ENCODE measurements at regions not wholly inside any gene's neighbourhood (a gene's known extent, or its start where the extent isn't known, plus 50 kb on each side); places are given as distances from the start of the nearest gene placed in this dataset.

DNA sequence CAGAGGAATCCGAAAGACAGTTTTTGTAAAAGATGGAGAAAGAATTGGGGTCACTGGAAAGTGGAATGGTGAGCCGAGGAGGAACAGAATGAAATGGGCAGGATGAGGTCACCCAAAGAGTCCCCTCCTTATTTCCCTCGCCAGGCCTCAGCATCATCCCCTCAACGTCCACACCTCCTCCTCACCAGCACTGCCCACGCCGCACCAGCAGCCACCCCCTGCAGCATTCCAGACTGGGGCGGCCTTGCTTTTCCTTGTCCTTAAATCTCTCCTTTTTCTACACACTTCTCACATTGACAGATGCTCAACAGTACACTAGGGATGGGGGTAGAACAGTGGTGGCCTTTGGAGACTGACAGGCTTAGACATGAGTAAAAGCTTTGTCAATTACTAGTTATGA is 363.1 kb upstream of the NOX3 start:
- TF ChIP-seq GATA2 (IDR thresholded peaks at IDR 0.05; ENCODE audit: low read depth, low read length) (no peak), GATA3 (IDR thresholded peaks at IDR 0.05; ENCODE audit: low read depth, low read length) (no peak)

DNA sequence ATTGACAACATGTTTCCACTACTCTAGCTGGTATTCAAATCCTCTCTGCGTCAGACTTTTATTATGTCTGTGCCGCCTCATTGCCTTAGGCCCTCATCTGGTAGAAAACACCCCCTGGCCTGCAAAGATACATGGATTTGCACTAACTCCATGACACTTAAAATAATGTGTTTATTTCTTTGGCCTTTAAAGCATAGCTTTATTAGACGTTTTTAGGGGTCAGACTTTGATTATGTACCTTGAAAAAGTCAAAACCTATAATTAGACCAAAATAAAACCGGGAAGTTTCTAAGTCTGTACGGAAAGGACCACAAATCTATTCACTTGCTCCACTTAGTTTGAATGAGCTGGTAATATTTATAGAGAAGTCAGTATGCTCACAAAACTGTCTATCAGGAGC is 357.9 kb upstream of the NOX3 start:
- TF ChIP-seq GATA3 (IDR thresholded peaks at IDR 0.05; ENCODE audit: low read depth, low read length): no peak
- no peak for TF ChIP-seq GATA2 (IDR thresholded peaks at IDR 0.05; ENCODE audit: low read depth, low read length)

DNA sequence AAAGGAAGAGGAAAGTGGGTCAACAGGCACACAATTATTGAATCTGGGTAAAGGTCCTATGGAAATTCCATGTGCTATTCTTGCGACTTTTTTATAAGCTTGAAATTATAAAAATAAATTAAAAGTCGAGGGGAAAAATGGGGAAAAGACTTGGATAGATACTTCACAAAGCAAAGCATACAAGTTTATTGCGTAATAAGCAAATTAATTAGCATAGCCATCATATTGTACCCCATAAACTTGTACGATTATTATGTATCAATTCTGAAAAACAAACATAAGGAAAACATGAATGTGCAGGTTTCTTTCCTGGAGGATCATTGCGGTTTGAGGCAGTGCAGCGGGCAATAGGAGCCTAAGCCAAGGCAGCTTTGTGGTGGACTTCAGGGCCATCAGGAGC is 351.6 kb upstream of the NOX3 start:
- TF ChIP-seq GATA2 (IDR thresholded peaks at IDR 0.05; ENCODE audit: low read depth, low read length) (no peak), GATA3 (IDR thresholded peaks at IDR 0.05; ENCODE audit: low read depth, low read length) (no peak)

DNA sequence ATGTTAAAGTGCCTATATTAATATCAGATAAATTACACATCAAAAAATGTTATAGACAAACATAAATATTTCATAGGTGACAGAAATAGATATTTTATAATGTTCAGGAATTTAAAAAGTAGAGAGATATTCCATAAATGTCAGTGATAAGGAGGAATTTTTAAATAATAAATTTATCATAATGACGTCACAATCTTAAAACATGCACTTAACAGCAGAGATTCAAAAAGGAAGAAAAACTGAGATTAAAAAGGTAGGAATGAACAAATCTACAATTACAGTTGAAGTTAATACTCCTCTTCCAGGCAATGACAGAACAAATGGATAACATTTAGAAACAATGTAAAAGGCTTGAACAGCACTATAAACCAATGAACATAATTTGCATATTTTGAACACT is 345.4 kb upstream of the NOX3 start:
- TF ChIP-seq GATA2 (IDR thresholded peaks at IDR 0.05; ENCODE audit: low read depth, low read length): no peak
- TF ChIP-seq GATA3 (IDR thresholded peaks at IDR 0.05; ENCODE audit: low read depth, low read length): no peak

DNA sequence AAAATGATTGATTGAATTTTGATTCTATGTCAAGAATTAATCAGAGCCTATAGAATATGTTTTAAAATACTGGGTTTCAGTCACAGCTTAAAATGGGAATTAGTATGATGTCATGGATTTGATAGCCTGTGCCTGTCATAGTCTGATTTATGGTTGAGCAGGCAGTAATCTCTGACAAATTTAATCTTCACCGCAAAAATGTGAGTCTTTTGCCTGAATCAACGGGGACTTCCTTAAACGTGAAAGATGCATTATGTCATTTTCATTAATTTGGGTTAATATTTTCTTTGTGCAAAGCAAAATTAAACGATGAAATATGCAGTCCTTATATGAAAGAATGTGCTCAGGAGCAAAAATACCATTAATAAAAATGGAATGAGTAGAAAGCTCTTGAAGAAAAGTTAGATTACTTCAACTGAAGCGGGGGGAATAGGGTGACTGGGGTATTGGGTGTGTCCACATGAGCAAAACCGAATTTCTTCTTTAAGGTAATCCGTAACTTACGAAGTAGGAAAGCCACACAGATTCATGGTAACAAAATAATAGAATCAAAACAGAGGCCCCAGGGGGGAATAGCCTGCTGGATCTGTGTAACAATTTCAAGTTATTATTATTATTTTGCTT is 339.6 kb upstream of the NOX3 start:
- TF ChIP-seq GATA3 (IDR thresholded peaks at IDR 0.05; ENCODE audit: low read depth, low read length): no peak
- no peak for TF ChIP-seq GATA2 (IDR thresholded peaks at IDR 0.05; ENCODE audit: low read depth, low read length)

DNA sequence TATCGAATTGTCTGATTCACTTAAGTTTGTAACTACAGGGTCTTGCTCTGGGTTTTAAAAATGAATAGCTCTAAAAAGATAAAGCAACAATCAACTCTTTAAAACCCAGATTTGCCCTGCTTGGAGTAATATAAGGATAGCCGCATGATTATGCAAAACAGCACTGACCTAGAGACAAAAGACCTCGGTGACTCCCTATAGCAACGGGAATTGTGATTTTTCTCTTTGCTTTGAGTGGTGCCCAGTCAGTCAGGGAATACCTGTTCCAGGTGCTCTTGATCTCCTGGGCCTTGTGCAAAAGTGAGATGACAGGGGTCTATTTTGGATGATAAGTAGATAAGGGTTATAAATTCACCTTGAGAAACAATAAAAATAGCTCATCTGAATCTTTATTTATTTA is 336.3 kb upstream of the NOX3 start:
- TF ChIP-seq GATA2 (IDR thresholded peaks at IDR 0.05; ENCODE audit: low read depth, low read length): no peak
- TF ChIP-seq GATA3 (IDR thresholded peaks at IDR 0.05; ENCODE audit: low read depth, low read length): no peak

DNA sequence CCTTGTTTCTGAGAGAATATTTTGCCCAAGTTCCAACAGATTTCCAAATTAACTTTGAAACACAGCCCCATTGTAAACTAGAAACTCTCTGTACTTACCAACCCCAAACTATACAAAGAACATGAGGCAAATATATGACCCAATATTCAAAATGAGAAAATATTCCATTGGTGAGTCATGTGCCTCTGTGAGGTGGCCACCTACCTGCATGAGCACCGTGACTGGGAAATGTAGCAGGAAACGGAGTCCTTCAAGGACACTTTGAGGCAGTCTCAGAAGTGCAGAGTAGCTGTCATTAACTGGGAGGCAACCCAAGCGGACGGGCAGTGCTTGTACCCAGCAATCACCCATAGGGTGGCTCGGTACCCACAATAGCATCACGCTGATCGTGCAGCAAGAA is 335.5 kb upstream of the NOX3 start:
- TF ChIP-seq GATA3 (IDR thresholded peaks at IDR 0.05; ENCODE audit: low read depth, low read length) (no peak), GATA2 (IDR thresholded peaks at IDR 0.05; ENCODE audit: low read depth, low read length) (no peak)

DNA sequence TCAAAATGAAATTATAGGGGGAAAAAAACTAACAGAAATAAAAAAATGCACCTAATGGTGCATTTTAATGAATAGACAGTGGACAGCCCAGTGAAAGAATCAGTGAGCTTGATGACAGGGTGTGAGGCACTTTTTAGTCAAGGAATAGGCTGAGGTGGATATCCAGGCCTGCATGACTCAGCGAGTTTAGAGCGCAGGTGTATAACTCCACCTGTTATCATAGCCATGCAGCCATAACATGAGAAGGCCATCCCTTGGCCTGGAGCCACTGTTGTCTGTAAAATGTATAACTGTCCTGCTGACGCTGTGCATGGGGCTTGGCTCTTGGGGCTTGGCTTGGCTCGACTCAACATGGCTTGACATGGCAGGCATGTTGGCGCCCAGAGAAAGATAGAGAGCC is 331.5 kb upstream of the NOX3 start:
- TF ChIP-seq GATA2 (IDR thresholded peaks at IDR 0.05; ENCODE audit: low read depth, low read length): no peak

DNA sequence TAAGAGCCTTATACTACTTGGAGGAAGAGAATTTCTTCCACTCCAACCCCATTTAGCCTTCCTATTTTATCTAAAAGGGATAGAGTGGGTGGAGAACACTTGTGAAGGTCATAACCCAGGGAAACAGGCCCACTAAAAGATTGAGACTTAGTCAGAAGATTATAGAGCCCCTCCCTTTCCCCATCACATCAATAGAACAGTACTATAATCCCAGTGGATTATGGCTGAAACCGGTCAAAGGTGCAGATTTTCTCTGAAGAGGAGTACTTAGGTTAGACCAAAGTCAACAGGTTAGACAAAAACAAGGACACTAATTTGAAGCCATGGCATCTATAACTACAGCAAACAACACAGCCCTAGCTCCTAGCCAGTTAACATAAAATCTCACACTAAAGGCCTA is 330.9 kb upstream of the NOX3 start:
- TF ChIP-seq GATA3 (IDR thresholded peaks at IDR 0.05; ENCODE audit: low read depth, low read length): no peak
- no peak for TF ChIP-seq GATA2 (IDR thresholded peaks at IDR 0.05; ENCODE audit: low read depth, low read length)

DNA sequence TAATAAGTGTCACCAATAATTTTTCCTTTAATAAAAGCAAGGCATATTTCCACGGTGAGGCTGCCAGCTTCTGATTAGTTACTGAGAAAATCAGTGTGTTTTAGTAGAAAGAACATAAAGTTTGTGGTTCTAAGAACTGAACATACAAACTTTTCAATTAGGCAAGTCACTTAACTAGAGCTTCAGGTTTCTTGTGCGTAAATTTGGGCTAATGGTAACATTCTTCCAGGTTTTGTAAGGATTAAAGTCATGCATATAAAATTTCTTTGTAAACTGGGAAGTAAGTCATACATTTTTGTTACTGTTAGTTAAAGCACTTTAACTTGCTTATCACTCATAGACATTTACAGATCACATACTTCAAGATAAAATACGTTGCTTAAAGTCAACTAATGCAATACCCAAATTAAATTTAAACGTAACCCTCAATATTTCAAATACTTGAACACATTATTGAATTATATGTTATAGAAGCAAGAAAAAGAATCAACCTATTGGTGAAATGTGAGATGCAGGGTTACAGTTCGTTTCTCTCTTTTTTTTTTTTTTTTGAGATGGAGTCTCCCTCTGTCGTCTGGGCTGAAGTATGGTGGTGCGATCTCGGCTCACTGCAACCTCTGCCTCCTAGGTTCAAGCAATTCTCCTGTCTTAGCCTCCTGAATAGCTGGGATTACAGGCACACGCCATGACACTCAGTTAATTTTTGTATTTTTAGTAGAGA is 327.3 kb upstream of the NOX3 start:
- TF ChIP-seq GATA2 (IDR thresholded peaks at IDR 0.05; ENCODE audit: low read depth, low read length): no peak
- TF ChIP-seq GATA3 (IDR thresholded peaks at IDR 0.05; ENCODE audit: low read depth, low read length): no peak

DNA sequence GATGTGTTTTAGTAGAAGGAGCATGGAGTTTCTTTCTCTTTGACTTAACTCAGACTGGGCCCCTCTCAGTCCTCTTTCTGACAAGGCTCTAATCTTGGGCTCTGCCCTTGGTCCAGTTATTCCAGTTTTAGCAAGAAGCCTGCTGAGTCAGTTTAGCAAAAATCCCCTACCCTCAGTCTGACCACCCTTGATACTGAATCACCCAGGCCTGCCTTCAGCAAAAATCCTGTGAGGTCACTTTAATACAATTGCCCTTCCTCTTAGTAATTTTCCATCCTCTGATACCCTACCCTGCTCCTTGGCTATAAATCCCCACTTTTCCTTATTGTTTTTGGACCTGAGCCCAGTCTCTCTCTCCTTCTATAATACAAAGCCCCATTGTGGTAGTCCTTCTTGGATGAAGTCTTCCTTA is 326.7 kb upstream of the NOX3 start:
- no peak for TF ChIP-seq GATA2 (IDR thresholded peaks at IDR 0.05; ENCODE audit: low read depth, low read length)
- TF ChIP-seq GATA3 (IDR thresholded peaks at IDR 0.05; ENCODE audit: low read depth, low read length): no peak

DNA sequence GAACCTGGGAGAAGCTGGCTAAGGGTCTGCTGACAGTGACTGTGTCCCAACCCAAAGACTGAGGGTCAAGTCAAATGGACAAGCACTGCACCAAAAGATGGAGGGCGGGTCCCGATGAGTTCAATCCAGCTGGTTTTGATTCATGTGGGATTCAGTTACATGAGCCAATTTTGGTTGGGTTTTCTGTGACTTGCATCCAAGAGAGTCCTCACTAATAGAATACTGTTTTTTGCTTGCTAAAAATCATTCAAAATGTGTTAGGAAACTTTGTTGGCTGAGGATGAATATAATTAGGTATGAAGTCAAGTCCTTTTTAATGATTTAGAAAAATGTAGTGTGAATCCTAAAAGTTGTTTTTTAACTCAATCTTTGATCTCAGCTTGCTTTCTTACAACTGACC is 323.8 kb upstream of the NOX3 start:
- TF ChIP-seq GATA3 (IDR thresholded peaks at IDR 0.05; ENCODE audit: low read depth, low read length) (no peak), GATA2 (IDR thresholded peaks at IDR 0.05; ENCODE audit: low read depth, low read length) (no peak)

DNA sequence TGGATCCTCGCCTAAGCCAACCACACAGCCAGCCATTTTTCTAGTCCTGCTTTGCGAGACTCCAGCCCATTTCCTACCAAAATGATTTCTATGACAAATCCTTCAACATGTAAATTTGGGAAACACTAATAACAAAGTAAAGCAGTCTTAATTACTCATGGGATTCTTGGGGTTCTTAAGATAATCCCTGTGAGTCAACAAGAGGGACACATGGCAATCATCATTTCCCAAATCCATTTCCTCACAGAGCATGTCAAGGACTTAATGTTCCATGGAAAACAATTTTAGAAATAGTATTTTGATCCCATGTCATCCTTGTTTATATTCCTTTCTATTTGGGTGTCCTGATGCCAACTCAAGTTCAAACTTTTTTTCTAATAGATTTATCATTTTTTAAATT is 322.7 kb upstream of the NOX3 start:
- TF ChIP-seq GATA3 (IDR thresholded peaks at IDR 0.05; ENCODE audit: low read depth, low read length) (no peak), GATA2 (IDR thresholded peaks at IDR 0.05; ENCODE audit: low read depth, low read length) (no peak)

DNA sequence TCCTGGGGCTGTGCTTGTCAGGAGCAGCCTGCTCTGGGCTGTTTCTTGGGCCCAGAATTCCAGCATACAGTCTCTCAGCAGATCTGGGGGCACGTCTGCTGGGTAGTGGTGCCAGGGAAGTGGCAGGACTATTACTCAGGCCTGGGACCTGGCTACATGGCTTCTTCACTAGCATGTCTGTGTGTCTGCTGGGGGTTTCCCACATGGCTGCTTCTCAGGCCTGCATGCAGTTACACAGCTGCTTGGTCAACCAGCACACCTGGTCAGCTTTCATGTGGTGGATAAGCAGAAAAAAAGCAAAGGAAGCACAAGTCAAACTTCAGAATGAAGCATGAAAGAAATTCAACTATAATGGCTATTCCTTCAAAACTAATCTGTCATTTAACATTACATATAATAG is 316.2 kb upstream of the NOX3 start:
- no peak for TF ChIP-seq GATA3 (IDR thresholded peaks at IDR 0.05; ENCODE audit: low read depth, low read length)
- TF ChIP-seq GATA2 (IDR thresholded peaks at IDR 0.05; ENCODE audit: low read depth, low read length): no peak

DNA sequence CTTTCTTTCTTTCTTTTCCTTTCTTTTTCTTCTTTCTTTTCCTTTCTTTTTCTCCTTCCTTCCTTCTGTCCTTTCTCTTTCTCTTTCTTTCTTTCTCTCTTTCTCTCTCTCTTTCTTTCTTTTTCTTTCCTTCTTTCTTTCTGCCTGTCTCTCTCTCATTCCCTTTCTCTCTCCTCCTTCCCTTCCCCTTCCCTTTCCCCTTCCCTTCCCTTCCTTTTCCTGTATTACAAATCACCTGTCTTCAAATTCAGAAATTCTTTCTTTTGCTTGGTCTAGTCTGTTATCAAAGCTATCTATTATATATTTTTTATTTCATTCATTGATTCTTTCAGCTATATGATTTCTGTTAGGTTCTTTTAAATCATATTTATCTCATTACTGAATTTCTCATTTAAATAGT is 315.2 kb upstream of the NOX3 start:
- TF ChIP-seq GATA3 (IDR thresholded peaks at IDR 0.05; ENCODE audit: low read depth, low read length): no peak

DNA sequence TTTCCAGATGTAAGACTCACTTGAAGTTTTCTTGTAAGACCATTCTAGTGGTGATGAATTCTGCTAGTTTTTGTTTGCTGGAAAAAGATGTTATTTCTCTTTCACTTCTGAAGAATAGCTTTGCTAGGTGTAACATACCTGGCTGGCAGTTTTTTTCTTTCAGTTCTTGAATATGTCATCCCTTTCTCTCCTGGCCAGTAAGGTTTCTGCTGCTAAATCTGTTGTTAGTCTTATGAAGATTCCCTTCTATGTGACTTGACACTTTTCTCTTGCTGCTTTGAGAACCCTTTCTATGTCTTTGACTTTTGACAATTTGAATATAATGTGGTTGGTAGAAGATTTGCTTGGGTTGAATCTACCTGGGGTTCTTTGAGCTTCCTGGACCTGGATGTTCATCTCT is 314.7 kb upstream of the NOX3 start:
- no peak for TF ChIP-seq GATA3 (IDR thresholded peaks at IDR 0.05; ENCODE audit: low read depth, low read length)
- no peak for TF ChIP-seq GATA2 (IDR thresholded peaks at IDR 0.05; ENCODE audit: low read depth, low read length)
